Trophoblast cell (in vitro differentiated cells and primary cell): ENCODE measurements at regions not wholly inside any gene's neighbourhood (a gene's known extent, or its start where the extent isn't known, plus 50 kb on each side); places are given as distances from the start of the nearest gene placed in this dataset.
"Not testable (repeated sequence)": the region's sequence is repeated elsewhere in the genome, so short reads cannot be mapped to it uniquely, and the experiment has no call there.

ENCODE experiments used
- DNase-seq, 2 donors: peaks; one replicate each; pipeline ENCODE4 v3.0.0-alpha.2; 2016
- H2AFZ ChIP-seq: 2 replicates; pipeline ENCODE4 v1.6.1; 2013; ENCODE audit warnings: low read length, moderate library complexity, mild to moderate bottlenecking; ENCODE audit not compliant: insufficient read depth, poor library complexity
- H2AK5ac ChIP-seq: 2 replicates; pipeline ENCODE4 v1.6.1; 2013; ENCODE audit warnings: mild to moderate bottlenecking, low read length
- H2BK120ac ChIP-seq: 2 replicates; pipeline ENCODE4 v1.6.1; 2013; ENCODE audit warnings: low read length, mild to moderate bottlenecking, moderate library complexity; ENCODE audit not compliant: insufficient read depth, poor library complexity
- H2BK12ac ChIP-seq: 2 replicates; pipeline ENCODE4 v1.6.1; 2013; ENCODE audit warnings: mild to moderate bottlenecking, low read length, moderate library complexity
- H2BK5ac ChIP-seq: 2 replicates; pipeline ENCODE4 v1.6.1; 2013; ENCODE audit warnings: low read length, low read depth, moderate library complexity, mild to moderate bottlenecking; ENCODE audit not compliant: poor library complexity
- H3K14ac ChIP-seq: 2 replicates; pipeline ENCODE4 v1.6.1; 2013; ENCODE audit warnings: mild to moderate bottlenecking, low read length
- H3K18ac ChIP-seq: 2 replicates; pipeline ENCODE4 v1.6.1; 2013; ENCODE audit warnings: mild to moderate bottlenecking, low read length
- H3K23ac ChIP-seq: 2 replicates; pipeline ENCODE4 v1.6.1; 2013; ENCODE audit warnings: low read length
- H3K27ac ChIP-seq: 2 replicates; pipeline ENCODE4 v1.5.1; 2013; ENCODE audit warnings: low read depth, mild to moderate bottlenecking, inconsistent platforms, low read length, moderate library complexity
- H3K27me3 ChIP-seq: 2 replicates; pipeline ENCODE4 v1.6.1; 2013; ENCODE audit warnings: inconsistent platforms, mild to moderate bottlenecking, low read length, moderate library complexity; ENCODE audit not compliant: insufficient read depth
- H3K36me3 ChIP-seq, 2 experiments: 1 replicate in 1 of 2; 2 replicates in 1 of 2; pipeline ENCODE4 v1.6.1; 2013; ENCODE audit warnings: low read length in 2 of 2, mild to moderate bottlenecking in 2 of 2, moderate library complexity in 1 of 2; ENCODE audit not compliant: insufficient read depth in 2 of 2, control insufficient read depth in 1 of 2
- H3K4ac ChIP-seq: 2 replicates; pipeline ENCODE4 v1.6.1; 2013; ENCODE audit warnings: low read depth, mild to moderate bottlenecking, low read length, moderate library complexity
- H3K4me1 ChIP-seq, 2 experiments: 1 replicate in 1 of 2; 2 replicates in 1 of 2; pipeline ENCODE4 v1.6.1; 2013; ENCODE audit warnings: low read length in 2 of 2, mild to moderate bottlenecking in 2 of 2, moderate library complexity in 1 of 2; ENCODE audit not compliant: insufficient read depth in 2 of 2, control insufficient read depth in 1 of 2
- H3K4me2 ChIP-seq: 2 replicates; pipeline ENCODE4 v1.6.1; 2013; ENCODE audit warnings: inconsistent platforms, mild to moderate bottlenecking, low read length, moderate library complexity
- H3K4me3 ChIP-seq: 2 replicates; pipeline ENCODE4 v1.5.1; 2013; ENCODE audit warnings: mild to moderate bottlenecking, low read depth, low read length, inconsistent platforms
- H3K79me1 ChIP-seq: one replicate; pipeline ENCODE4 v1.6.1; 2013; ENCODE audit warnings: low read length
- H3K79me2 ChIP-seq: 2 replicates; pipeline ENCODE4 v1.6.1; 2013; ENCODE audit warnings: low read length, mild to moderate bottlenecking; ENCODE audit not compliant: control insufficient read depth, insufficient read depth, poor library complexity
- H3K9ac ChIP-seq: 2 replicates; pipeline ENCODE4 v1.6.1; 2013; ENCODE audit warnings: mild to moderate bottlenecking, low read length
- H3K9me3 ChIP-seq: 2 replicates; pipeline ENCODE4 v1.6.1; 2013; ENCODE audit warnings: low read depth, mild to moderate bottlenecking, control low read depth, inconsistent platforms, low read length; ENCODE audit not compliant: insufficient read depth
- H4K12ac ChIP-seq: 2 replicates; pipeline ENCODE4 v1.6.1; 2013; ENCODE audit warnings: low read depth, mild to moderate bottlenecking, low read length, moderate library complexity
- H4K8ac ChIP-seq: 2 replicates; pipeline ENCODE4 v1.6.1; 2013; ENCODE audit warnings: low read depth, mild to moderate bottlenecking, low read length, moderate library complexity
- H4K91ac ChIP-seq: one replicate; pipeline ENCODE4 v1.6.1; 2013; ENCODE audit warnings: low read depth, mild to moderate bottlenecking, low read length, moderate library complexity
- WGBS: extraction: QIAGEN DNeasy Blood & Tissue Kit; methylation state at CpG from one replicate; pipeline ENCODE4 v1.1.7; 2013; ENCODE audit warnings: missing lambda C conversion rate; ENCODE audit not compliant: insufficient read length, insufficient coverage; ENCODE audit errors: extremely low coverage; 5-methylcytosine and 5-hydroxymethylcytosine counted together

DNA sequence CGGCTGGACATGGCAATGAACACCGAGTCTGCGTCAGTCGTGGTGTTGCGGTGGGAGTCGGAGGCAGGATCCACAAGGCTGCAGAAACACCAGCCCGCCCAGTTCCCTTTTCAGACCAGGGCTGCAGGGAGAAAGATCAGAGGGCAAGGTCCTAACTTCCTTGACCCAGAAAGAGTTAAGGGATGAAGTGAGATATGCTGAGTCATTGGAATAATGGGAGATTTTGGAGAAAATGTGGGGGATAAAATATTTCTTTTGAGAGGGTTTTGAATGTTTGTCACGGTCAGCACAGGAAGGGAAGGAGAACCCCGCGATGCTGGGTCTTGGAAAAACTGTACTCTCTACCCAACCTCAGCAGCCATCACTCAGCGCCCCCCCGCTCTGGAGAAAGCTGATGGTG, 416.0 kb downstream of the ICE1 start:
- H4K91ac ChIP-seq = no peak overlapping the region
- H2BK12ac ChIP-seq = no peak overlapping the region
- no peak overlapping the region for H3K27ac ChIP-seq
- no peak overlapping the region for H4K12ac ChIP-seq
- no peak overlapping the region for H2BK120ac ChIP-seq
- H3K9me3 ChIP-seq = peaks cover 2% of the 10 kb centered on the region
- H2BK5ac ChIP-seq = no peak overlapping the region
- H3K9ac ChIP-seq = no peak overlapping the region
- no peak for DNase-seq
- no peaks in the 10 kb centered on the region for H3K79me1 ChIP-seq
- no peak overlapping the region for H3K4me2 ChIP-seq
- H3K4ac ChIP-seq = no peak overlapping the region
- WGBS = 100% methylated on average over 1 of the region's 12 CpGs
- no peaks in the 10 kb centered on the region for H3K27me3 ChIP-seq
- H4K8ac ChIP-seq = no peak overlapping the region
- peak overlapping the region; percentile 35 for H3K4me3 ChIP-seq
- H2AFZ ChIP-seq = no peak overlapping the region
- no peak overlapping the region for H3K18ac ChIP-seq
- no peaks in the 10 kb centered on the region for H3K4me1 ChIP-seq
- no peak overlapping the region for H3K14ac ChIP-seq
- no peak overlapping the region for H2AK5ac ChIP-seq
- no peaks in the 10 kb centered on the region for H3K36me3 ChIP-seq
- H3K23ac ChIP-seq = no peak overlapping the region
- H3K79me2 ChIP-seq = no peaks in the 10 kb centered on the region

DNA sequence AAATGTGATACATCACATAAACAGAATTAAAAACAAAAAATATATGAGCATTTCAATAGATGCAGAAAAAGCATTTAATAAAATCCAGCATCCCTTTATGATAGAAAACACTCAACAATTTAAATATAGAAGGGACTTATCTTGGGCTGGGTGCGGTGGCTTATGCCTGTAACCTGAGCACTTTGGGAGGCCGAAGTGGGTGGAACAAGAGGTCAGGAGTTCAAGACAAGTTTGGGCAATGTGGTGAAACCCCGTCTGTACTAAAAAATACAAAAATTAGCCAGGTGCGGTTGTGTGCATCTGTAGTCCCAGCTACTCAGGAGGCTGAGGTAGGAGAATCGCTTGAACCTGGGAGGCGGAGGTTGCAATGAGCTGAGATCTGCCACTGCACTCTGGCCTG, 409.1 kb downstream of the ICE1 start:
- not testable (repeated sequence) for H4K91ac ChIP-seq, H4K12ac ChIP-seq, H3K9me3 ChIP-seq, H3K14ac ChIP-seq, H2BK120ac ChIP-seq, H3K9ac ChIP-seq, H4K8ac ChIP-seq, H3K4me1 ChIP-seq, H3K23ac ChIP-seq, DNase-seq, H3K36me3 ChIP-seq, H3K27me3 ChIP-seq, H2BK12ac ChIP-seq, H2AFZ ChIP-seq, H2AK5ac ChIP-seq, H3K79me2 ChIP-seq, H3K18ac ChIP-seq, H3K79me1 ChIP-seq, H2BK5ac ChIP-seq, H3K4ac ChIP-seq, H3K4me3 ChIP-seq, H3K4me2 ChIP-seq, H3K27ac ChIP-seq
- WGBS = no CpG with 5 or more reads among the region's 6 CpGs

DNA sequence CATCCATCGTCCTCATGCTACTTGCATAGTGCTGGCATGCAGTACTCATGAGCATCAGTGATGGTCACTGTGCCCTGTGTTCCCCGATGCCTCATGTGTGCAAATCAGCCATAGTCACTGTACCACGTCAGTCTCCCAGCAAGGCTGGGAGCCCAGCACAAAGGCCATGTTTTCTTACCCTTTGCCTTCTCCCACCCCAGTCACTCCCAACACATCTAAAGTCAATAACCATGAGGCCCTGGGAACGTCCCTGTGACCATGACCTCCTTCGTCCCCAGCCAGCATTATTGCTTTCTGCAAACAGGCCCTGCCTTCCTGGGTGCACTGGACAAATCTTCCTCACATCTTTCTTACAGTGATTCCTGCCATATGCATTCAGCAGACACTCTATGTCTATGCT, 406.1 kb downstream of the ICE1 start:
- Histone ChIP-seq H3K23ac (no peak overlapping the region), H2AK5ac (no peak overlapping the region), H3K14ac (no peak overlapping the region), H4K12ac (no peak overlapping the region), H2BK12ac (no peak overlapping the region), H2BK120ac (no peak overlapping the region), H3K27ac (no peak overlapping the region), H3K79me1 (no peaks in the 10 kb centered on the region), H4K8ac (no peak overlapping the region), H2AFZ (no peak overlapping the region), H3K4me1 (no peaks in the 10 kb centered on the region), H3K4me3 (peak overlapping the region; percentile 6), H2BK5ac (no peak overlapping the region), H3K79me2 (no peaks in the 10 kb centered on the region), H3K18ac (no peak overlapping the region), H3K36me3 (no peaks in the 10 kb centered on the region), H3K9me3 (peaks cover 4% of the 10 kb centered on the region), H3K27me3 (no peaks in the 10 kb centered on the region), H3K4me2 (no peak overlapping the region), H3K9ac (no peak overlapping the region), H4K91ac (no peak overlapping the region), H3K4ac (no peak overlapping the region)
- WGBS = no CpG with 5 or more reads among the region's 5 CpGs
- DNase-seq = no peak

DNA sequence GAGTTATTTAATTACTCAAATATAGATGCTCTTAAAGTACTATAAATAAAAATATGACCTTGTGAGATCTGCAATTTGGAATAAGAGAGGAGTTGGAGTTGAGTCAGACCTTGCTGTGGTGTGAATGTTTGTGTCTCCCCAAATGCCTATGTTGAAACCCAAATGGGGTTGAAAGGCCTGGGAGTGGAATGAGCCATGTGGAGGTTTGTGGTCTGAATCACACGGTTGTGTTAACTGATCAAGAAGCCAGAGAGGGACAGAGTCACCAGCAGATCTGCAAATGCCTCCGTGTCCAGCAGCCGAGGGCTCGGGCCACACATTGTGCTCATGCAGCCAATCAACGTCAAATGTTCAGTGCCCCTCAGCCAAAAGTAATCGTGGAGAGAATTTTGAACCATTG, 404.4 kb downstream of the ICE1 start:
- H3K4me1 ChIP-seq = no peaks in the 10 kb centered on the region
- no peaks in the 10 kb centered on the region for H3K27me3 ChIP-seq
- H3K18ac ChIP-seq = no peak overlapping the region
- H3K23ac ChIP-seq = no peak overlapping the region
- H2BK120ac ChIP-seq = no peak overlapping the region
- no peak overlapping the region for H4K91ac ChIP-seq
- DNase-seq = peak; percentile 3 to 10
- H3K36me3 ChIP-seq = no peaks in the 10 kb centered on the region
- H3K79me2 ChIP-seq = no peaks in the 10 kb centered on the region
- no peak overlapping the region for H3K14ac ChIP-seq
- H4K8ac ChIP-seq = no peak overlapping the region
- no peak overlapping the region for H2AFZ ChIP-seq
- peaks cover 4% of the 10 kb centered on the region for H3K9me3 ChIP-seq
- H3K9ac ChIP-seq = no peak overlapping the region
- no peak overlapping the region for H3K4ac ChIP-seq
- H3K4me2 ChIP-seq = no peak overlapping the region
- H2AK5ac ChIP-seq = no peak overlapping the region
- no peak overlapping the region for H2BK12ac ChIP-seq
- H3K79me1 ChIP-seq = no peaks in the 10 kb centered on the region
- H3K4me3 ChIP-seq = no peak overlapping the region
- H3K27ac ChIP-seq = no peak overlapping the region
- no CpG with 5 or more reads among the region's 6 CpGs for WGBS
- H4K12ac ChIP-seq = no peak overlapping the region
- H2BK5ac ChIP-seq = no peak overlapping the region
